GM21786 (cell line): ENCODE measurements at regions not wholly inside any gene's neighbourhood (a gene's known extent, or its start where the extent isn't known, plus 50 kb on each side); places are given as distances from the start of the nearest gene placed in this dataset.
"Not testable (repeated sequence)": the region's sequence is repeated elsewhere in the genome, so short reads cannot be mapped to it uniquely, and the experiment has no call there.

ENCODE experiments used
- ATAC-seq: cut with Tn5 transposase; IDR thresholded peaks from one replicate; pipeline ENCODE4 v1.9.1; 2021; ENCODE audit not compliant: unreplicated experiment

DNA sequence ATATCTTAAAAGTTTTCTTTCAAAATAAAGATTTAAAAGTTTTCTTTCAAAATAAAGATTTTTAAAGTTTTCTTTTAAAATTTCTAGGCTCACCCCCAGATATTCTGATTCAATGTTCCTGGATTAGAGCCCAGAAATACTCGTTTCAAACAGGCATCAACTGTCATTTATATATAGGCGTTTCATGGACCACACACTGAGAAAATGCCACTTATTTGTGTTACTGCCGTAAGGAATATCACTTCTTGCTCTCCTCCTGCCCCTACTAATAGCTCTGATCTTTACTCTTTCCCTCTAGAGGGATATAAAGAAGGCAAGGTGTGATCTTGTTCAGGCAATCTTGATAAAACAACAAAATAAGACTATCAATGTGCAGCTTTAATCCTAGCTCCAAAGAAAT, 1324.1 kb downstream of the CDH8 start:
- ATAC-seq = no peak

GRCh38 chr16:60704726-60705125, 1331.5 kb downstream of the CDH8 start:
- no peak for ATAC-seq

DNA sequence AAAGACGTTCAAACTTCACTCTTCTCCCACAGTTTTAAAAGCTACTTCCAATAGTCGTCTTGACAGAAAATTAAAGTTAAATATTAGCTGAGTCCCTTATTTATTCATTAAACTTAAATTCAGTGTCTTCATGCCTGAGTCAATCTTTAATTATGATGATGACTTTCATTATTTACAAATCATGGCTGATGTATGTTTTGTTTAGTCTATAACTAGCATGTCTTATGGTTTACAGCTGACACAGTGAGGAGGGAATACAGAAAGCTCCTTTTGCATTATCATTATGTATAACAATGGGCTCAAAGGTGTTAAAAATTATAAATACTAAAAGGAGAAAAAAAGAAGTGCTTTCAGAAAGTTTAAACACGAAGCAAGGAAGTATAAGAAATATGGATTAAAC, 1333.1 kb downstream of the CDH8 start:
- ATAC-seq = no peak

DNA sequence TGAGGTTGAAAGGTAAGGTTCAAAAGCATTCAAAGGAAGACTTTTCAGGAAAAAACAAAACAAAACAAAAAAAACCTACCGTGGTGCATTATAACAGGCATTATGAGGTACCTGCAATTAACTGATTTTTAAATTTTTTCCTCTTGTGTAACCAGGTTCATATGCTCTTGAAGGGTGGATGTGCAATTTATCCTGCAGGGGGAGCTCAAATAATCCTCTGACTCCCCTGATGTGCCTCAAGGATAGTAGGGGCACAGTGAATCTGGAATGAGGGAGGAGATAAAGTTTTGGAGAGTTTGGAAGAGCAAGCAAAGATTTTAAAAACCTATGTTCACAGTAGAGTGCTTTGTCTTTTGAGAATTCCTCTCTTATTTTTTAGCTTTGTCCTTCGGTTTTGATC, 1349.4 kb downstream of the CDH8 start:
- no peak for ATAC-seq

- ATAC-seq = no peak
Measured at GRCh38 chr16:60684002-60684401, 1352.2 kb downstream of the CDH8 start.

DNA sequence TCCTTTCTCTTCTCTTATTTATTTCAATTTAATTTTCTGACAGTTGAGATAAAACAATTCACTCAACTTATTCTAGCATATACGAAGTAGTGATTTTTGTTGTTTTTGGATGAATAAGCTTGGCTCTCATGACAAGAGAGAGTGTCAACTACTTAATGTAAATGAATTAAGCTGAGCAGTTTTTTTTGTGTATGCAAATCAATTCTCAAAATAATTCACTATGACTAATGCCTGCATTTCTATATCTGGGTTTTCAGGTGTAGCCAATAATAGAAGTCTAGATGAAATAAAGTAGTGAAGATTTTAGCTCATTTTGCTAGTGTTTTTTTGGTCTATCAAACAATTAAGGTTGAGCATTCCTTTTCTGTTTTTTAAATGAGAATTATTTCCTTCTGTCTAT, 1354.0 kb downstream of the CDH8 start:
- ATAC-seq = no peak

DNA sequence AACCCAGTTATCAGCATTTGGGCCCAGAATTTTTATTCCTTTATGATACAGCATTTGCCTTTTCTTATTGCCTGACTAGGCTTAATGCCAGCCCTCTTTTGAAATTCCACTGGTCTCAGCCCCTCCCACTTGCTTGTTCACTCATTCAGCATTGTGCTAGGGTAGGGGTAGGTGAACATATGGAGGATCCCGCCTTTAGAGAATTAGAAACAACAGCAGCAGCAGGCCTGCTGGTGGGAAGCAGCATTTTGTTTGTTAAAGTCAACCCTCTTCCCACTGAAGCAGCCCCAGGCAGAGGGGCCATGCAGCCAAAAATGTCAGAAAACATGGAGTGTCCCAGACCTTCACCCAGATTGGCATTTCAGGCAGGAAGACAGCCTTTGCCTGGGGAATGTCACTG, 1355.2 kb downstream of the CDH8 start:
- no peak for ATAC-seq

DNA sequence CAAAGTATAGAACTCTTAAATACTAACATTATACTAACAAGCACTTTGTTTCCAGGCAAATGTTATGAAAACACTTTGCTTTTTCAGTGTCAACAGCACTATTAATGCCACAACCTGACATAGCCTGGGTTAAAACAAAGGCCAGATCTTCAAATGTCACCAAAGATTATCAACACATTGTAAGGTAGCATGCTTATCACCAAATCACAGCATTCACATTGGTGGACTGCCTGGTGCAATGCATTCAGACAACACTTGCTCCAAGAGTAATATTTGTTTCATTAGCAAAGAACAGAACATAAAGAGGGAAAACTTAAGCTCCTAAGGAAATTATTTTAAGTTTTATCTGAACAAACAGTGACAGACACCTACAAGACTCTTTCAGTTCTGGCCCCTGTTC, 1361.2 kb downstream of the CDH8 start:
- no peak for ATAC-seq

GRCh38 chr16:60674241-60674640, 1362.0 kb downstream of the CDH8 start:
- ATAC-seq = no peak

- no peak for ATAC-seq
Measured at GRCh38 chr16:60655514-60656153, 1380.6 kb downstream of the CDH8 start.

DNA sequence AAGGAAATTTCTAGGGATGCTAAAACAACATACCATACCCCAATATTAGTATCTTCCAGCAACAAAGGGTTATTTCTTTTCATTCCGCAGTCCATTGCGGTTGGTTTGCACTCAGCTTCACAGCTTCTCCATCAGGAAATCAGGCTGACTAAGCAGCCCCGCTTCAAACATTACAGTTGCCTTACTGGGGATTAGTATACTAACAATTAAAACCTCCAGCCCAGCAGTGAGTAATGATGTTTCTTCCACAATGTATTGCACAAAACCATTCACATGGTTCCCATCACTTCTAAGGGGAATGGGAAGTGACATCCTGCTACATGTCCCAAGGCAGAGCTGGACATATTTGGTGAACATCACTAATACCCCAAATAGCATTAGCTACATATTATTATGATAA, 1384.9 kb downstream of the CDH8 start:
- no peak for ATAC-seq

GRCh38 chr16:60648290-60648689, 1387.9 kb downstream of the CDH8 start:
- no peak for ATAC-seq

DNA sequence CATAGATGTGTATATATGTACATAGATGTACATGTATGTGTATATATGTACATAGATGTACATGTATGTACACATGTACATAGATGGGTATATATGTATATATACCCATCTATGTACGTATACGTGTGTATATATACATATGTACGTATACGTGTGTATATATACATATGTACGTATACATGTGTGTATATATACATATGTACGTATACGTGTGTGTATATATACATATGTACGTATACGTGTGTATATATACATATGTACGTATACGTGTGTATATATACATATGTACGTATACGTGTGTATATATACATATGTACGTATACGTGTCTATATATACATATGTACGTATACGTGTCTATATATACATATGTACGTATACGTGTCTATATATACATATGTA, 1388.8 kb downstream of the CDH8 start:
- ATAC-seq = not testable (repeated sequence)

- no peak for ATAC-seq
Measured at GRCh38 chr16:60646631-60647030, 1389.6 kb downstream of the CDH8 start.

- no peak for ATAC-seq
Measured at GRCh38 chr16:60645541-60645940, 1390.7 kb downstream of the CDH8 start.

- ATAC-seq = no peak
Measured at GRCh38 chr16:60642956-60643355, 1393.3 kb downstream of the CDH8 start.

GRCh38 chr16:60641067-60641665, 1395.1 kb downstream of the CDH8 start:
- ATAC-seq = no peak

GRCh38 chr16:60640038-60640437, 1396.2 kb downstream of the CDH8 start:
- no peak for ATAC-seq

- ATAC-seq = not testable (repeated sequence)
Measured at GRCh38 chr16:60636636-60637035, 1399.6 kb downstream of the CDH8 start.

GRCh38 chr16:60636117-60636516, 1400.1 kb downstream of the CDH8 start:
- ATAC-seq = no peak

GRCh38 chr16:60635548-60635947, 1400.7 kb downstream of the CDH8 start:
- ATAC-seq = no peak

GRCh38 chr16:60611844-60612243, 1424.4 kb downstream of the CDH8 start:
- no peak for ATAC-seq

- ATAC-seq = no peak
Measured at GRCh38 chr16:60608971-60609370, 1427.3 kb downstream of the CDH8 start.
